Hepatocyte (in vitro differentiated cells): ENCODE measurements at regions not wholly inside any gene's neighbourhood (a gene's known extent, or its start where the extent isn't known, plus 50 kb on each side); places are given as distances from the start of the nearest gene placed in this dataset.

Experiments used
- DNase-seq: peaks from one replicate; pipeline ENCODE4 v3.0.0-alpha.2; 2016; ENCODE audit warnings: low spot score
- H2AFZ ChIP-seq: fragments of 200-600 bp; sonication (generic); 2 replicates; pipeline ENCODE4 v1.6.0; 2016; ENCODE audit warnings: antibody characterized with exemption, mild to moderate bottlenecking
- H3K27ac ChIP-seq: fragments of 200-600 bp; sonication (generic); 2 replicates; pipeline ENCODE4 v1.5.1; 2016; ENCODE audit warnings: mild to moderate bottlenecking
- H3K27me3 ChIP-seq: fragments of 200-600 bp; sonication (generic); 2 replicates; pipeline ENCODE4 v1.6.1; 2016
- H3K36me3 ChIP-seq: fragments of 200-600 bp; sonication (generic); replicated peaks from 2 replicates; pipeline ENCODE4 v1.5.1; 2016; ENCODE audit warnings: low read depth; ENCODE audit not compliant: insufficient read depth
- H3K4me1 ChIP-seq: fragments of 200-600 bp; sonication (generic); 2 replicates; pipeline ENCODE4 v1.5.1; 2016; ENCODE audit warnings: mild to moderate bottlenecking, moderate library complexity; ENCODE audit not compliant: insufficient read depth
- H3K4me2 ChIP-seq: fragments of 200-600 bp; sonication (generic); 2 replicates; pipeline ENCODE4 v1.6.0; 2016
- H3K4me3 ChIP-seq: fragments of 200-600 bp; sonication (generic); 2 replicates; pipeline ENCODE4 v1.5.1; 2016; ENCODE audit warnings: mild to moderate bottlenecking
- H3K79me2 ChIP-seq: fragments of 200-600 bp; sonication (generic); 2 replicates; pipeline ENCODE4 v1.6.0; 2017; ENCODE audit warnings: mild to moderate bottlenecking
- H3K9me2 ChIP-seq: fragments of 200-600 bp; sonication (generic); replicated peaks from 2 replicates; pipeline ENCODE4 v1.6.0; 2017; ENCODE audit warnings: mild to moderate bottlenecking; ENCODE audit not compliant: insufficient read depth
- H3K9me3 ChIP-seq: fragments of 200-600 bp; sonication (generic); 2 replicates; pipeline ENCODE4 v1.5.1; 2016; ENCODE audit warnings: low read depth, mild to moderate bottlenecking
- H4K20me1 ChIP-seq: fragments of 200-600 bp; sonication (generic); 2 replicates; pipeline ENCODE4 v1.6.0; 2016; ENCODE audit warnings: mild to moderate bottlenecking; ENCODE audit not compliant: insufficient read depth, poor library complexity, severe bottlenecking
- CTCF ChIP-seq: fragments of 200-600 bp; sonication (generic); IDR thresholded peaks from 2 replicates; pipeline ENCODE4 v1.5.1; 2016; ENCODE audit warnings: antibody characterized with exemption, mild to moderate bottlenecking; ENCODE audit not compliant: poor library complexity
- EZH2 ChIP-seq: fragments of 200-600 bp; sonication (generic); IDR thresholded peaks from 2 replicates; pipeline ENCODE4 v1.6.1; 2016; ENCODE audit warnings: antibody characterized with exemption, mild to moderate bottlenecking, borderline replicate concordance
- EZH2phosphoT487 ChIP-seq: fragments of 200-600 bp; sonication (generic); IDR thresholded peaks from one replicate; pipeline ENCODE4 v1.6.1; 2018; ENCODE audit warnings: antibody characterized with exemption, mild to moderate bottlenecking, low read depth, moderate library complexity; ENCODE audit not compliant: unreplicated experiment, severe bottlenecking
- WGBS: methylation state at CpG from one replicate; pipeline ENCODE4 v1.1.6; 2016; ENCODE audit warnings: low lambda C conversion rate; ENCODE audit errors: missing lambda C conversion rate; 5-methylcytosine and 5-hydroxymethylcytosine counted together

GRCh38 chr3:66603151-66603611, 102.4 kb upstream of the LRIG1 start:
- no peak overlapping the region for H3K4me2 ChIP-seq
- WGBS, result 75% methylated on average over 4 of the region's 4 CpGs

GRCh38 chr3:66604481-66604880, 103.7 kb upstream of the LRIG1 start:
- Histone ChIP-seq H4K20me1 (no peaks in the 10 kb centered on the region), H3K4me2 (no peak overlapping the region), H3K9me3 (no peaks in the 10 kb centered on the region), H3K27me3 (no peaks in the 10 kb centered on the region), H3K9me2 (no peaks in the 10 kb centered on the region), H3K4me1 (peaks cover 5% of the 10 kb centered on the region), H3K4me3 (no peak overlapping the region), H3K27ac (no peak overlapping the region), H3K79me2 (no peaks in the 10 kb centered on the region), H3K36me3 (no peaks in the 10 kb centered on the region), H2AFZ (no peak overlapping the region)
- no peak for DNase-seq
- 69% methylated on average over 1 of the region's 1 CpG for whole genome bisulfite sequencing
- TF ChIP-seq CTCF, result no peak
- TF ChIP-seq EZH2, result no peak
- TF ChIP-seq EZH2phosphoT487, result no peak

More at GRCh38 chr3:66603151-66603611, 102.4 kb upstream of the LRIG1 start:
- H2AFZ ChIP-seq, result no peak overlapping the region
- H3K79me2 ChIP-seq, result no peaks in the 10 kb centered on the region
- no peaks in the 10 kb centered on the region for H3K36me3 ChIP-seq
- H3K4me3 ChIP-seq, result no peak overlapping the region
- H3K4me1 ChIP-seq, result peaks cover 5% of the 10 kb centered on the region
- no peak overlapping the region for H3K27ac ChIP-seq
- H3K9me2 ChIP-seq, result no peaks in the 10 kb centered on the region
- TF ChIP-seq EZH2phosphoT487, result no peak
- no peak for TF ChIP-seq CTCF
- no peak for TF ChIP-seq EZH2
- H4K20me1 ChIP-seq, result no peaks in the 10 kb centered on the region
- no peaks in the 10 kb centered on the region for H3K9me3 ChIP-seq
- H3K27me3 ChIP-seq, result no peaks in the 10 kb centered on the region
- DNase-seq, result no peak

GRCh38 chr3:66606126-66606525, 105.3 kb upstream of the LRIG1 start:
- no peaks in the 10 kb centered on the region for H3K9me2 ChIP-seq
- WGBS, result 100% methylated on average over 1 of the region's 1 CpG

More at GRCh38 chr3:66606126-66606525, 105.3 kb upstream of the LRIG1 start:
- Histone ChIP-seq H2AFZ (no peak overlapping the region), H3K36me3 (no peaks in the 10 kb centered on the region), H3K9me3 (no peaks in the 10 kb centered on the region), H3K79me2 (no peaks in the 10 kb centered on the region), H3K4me1 (peaks cover 5% of the 10 kb centered on the region), H3K4me2 (no peak overlapping the region), H3K27me3 (no peaks in the 10 kb centered on the region), H4K20me1 (no peaks in the 10 kb centered on the region), H3K4me3 (no peak overlapping the region), H3K27ac (no peak overlapping the region)
- no peak for DNase-seq
- TF ChIP-seq EZH2phosphoT487 (no peak), EZH2 (no peak), CTCF (no peak)
